GF-D8 (cell line): ENCODE measurements at regions not wholly inside any gene's neighbourhood (a gene's known extent, or its start where the extent isn't known, plus 50 kb on each side); places are given as distances from the start of the nearest gene placed in this dataset.

Experiments
- DNase-seq: peaks from one replicate; lab custom pipeline; 2025; lab: John Stamatoyannopoulos, UW

DNA sequence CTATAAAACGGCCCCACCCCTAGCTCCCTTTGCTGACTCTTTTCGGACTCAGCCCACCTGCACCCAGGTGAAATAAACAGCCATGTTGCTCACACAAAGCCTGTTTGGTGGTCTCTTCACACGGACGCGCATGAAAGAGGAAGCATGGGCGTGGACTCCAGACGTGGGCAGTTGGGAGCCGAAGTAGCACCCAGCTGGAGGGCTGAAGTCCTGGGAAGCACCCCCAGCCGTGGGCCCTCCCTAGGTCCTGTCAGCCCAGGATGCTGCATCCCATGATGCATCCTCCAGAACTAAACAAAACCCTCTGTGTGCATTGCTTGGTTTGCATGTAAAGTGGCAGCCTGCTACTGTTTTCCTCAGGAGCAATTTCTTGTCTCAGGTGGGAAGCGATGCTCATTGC is 62.1 kb upstream of the CFAP46 start:
- no peak for DNase-seq

- no peak for DNase-seq
These were observed 60.8 kb upstream of the CFAP46 start for GRCh38 chr10:133003188-133003587.

GRCh38 chr10:133002685-133003084 is 60.3 kb upstream of the CFAP46 start:
- no peak for DNase-seq

GRCh38 chr10:133001114-133001513 is 58.7 kb upstream of the CFAP46 start:
- DNase-seq: no peak

- no peak for DNase-seq
These were observed 58.3 kb upstream of the CFAP46 start for GRCh38 chr10:133000648-133001047.

DNA sequence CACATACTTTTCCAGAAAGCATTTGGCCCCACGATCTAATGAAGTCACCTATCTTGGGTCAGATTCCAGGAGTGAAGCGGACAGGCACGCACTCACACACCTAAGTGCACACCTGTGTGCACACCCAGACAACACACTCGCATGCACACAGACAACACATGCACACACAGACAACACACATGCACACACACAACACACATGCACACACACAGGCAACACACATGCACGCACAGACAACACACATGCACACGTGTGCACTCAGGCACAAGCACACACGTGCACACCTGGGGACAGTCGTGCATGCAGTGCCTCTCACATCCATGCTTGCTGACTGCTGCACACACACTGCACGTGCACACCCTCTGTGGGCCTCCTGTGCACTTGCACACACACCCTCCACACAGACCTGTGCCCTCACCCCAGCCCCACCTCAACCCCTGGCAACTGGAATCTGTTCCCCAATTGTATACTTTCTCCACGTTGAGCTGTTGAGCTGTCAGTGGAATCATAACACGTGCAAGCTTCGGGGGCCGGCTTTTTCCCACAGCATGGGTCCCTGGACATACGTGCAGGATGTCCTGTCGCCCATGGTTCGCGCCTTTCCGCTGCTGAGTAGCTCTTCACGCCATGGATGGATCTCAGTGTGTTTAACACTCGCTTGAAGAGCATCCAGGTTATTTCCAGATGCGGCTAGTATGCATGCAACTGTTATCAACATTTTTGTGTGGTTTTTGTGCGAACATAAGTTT is 55.3 kb upstream of the CFAP46 start:
- no peak for DNase-seq

GRCh38 chr10:132996603-132997343 is 54.4 kb upstream of the CFAP46 start:
- no peak for DNase-seq

GRCh38 chr10:132995909-132996602 is 53.7 kb upstream of the CFAP46 start:
- no peak for DNase-seq

DNA sequence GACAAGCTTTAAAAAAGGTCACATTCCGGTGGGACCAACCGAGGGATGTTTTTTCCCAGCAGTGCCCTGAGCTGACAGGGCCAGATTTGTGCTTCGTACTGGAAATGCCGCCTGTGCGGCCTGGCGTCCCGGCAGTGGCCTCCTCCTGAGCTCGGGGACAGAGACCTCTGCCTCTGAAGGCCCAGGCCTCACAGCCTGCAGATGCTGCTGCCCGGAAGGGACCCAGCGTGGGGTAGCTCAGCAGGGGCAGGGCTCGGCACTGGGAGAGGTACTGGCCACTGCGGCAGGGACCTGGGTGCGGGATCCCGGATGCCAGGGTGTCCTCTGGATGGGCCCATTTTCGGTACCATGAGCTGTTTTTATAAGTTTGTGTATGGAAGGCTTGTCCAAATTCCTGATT is 52.4 kb upstream of the CFAP46 start:
- no peak for DNase-seq

DNA sequence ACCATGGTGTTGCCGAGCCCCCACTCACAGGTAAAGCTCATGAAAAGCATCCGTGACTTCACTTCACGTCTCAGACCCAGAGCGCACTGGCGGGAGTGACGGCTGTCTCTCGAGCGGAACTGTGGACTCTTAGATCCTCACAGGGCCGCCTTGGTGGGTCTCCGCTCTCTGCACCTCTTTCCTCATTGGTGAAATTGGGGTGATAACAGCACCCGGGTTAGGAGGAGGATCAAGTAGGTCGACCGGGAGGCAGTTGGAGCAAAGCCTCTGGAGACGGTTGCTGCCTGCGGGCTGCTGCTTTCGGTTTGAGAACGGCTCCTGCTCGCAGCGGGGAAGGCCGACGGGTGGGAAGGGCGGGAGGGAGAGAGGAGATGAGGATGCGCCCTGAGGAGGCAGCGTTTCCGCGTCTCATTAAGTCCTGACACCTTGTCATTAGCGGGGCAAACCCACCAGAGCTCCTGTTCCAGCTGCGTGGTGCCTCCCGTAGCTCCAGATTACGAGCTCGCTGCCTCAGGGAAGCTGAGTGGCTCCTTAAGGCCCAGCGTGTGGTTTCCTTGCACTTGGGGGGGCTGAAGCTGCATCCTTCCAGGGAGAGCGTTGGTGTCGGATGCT is 51.9 kb upstream of the CFAP46 start:
- DNase-seq: no peak

DNA sequence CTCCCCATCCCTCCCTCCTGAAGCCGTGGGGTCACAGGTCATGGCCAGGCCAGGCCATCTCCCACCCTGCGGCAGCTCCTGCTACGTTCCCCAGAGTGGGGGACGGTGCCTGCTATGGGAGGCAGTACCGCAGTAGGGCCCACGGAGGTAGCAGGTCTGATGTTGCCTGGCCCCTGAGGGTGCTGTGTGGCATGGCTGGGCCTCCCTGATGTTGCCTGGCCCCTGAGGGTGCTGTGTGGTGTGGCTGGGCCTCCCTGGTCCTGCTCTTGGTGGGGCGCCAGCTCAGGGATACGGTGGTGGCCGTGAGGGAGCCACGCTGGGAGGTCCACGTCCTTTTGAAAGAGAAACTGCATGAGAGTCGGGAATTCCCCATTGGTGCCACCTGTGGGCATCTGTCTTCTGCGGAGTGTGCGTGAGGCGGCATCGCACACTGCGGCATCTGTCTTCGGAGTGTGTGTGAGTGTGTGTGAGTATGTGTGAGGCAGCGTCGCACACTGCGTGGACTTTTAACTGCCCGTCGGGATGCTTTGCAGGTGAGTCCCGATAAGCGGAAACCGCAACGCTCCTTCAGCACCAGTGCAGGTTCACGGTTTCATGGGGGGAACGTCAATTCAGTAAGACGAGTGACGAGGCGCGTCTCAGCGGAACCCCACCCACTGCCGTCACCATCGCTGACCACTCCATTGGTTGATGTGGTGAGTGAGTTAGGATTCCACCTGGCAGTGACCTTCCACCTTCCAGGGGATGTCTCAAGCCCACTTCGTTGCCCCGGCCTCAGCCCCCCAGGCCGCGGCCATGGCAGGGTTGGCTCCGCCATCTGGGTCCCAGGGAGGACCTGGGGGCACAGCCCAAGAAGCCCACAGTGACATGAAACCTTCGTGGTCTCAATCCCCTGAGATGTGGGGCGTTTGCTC is 51.2 kb upstream of the CFAP46 start:
- DNase-seq: no peak

DNA sequence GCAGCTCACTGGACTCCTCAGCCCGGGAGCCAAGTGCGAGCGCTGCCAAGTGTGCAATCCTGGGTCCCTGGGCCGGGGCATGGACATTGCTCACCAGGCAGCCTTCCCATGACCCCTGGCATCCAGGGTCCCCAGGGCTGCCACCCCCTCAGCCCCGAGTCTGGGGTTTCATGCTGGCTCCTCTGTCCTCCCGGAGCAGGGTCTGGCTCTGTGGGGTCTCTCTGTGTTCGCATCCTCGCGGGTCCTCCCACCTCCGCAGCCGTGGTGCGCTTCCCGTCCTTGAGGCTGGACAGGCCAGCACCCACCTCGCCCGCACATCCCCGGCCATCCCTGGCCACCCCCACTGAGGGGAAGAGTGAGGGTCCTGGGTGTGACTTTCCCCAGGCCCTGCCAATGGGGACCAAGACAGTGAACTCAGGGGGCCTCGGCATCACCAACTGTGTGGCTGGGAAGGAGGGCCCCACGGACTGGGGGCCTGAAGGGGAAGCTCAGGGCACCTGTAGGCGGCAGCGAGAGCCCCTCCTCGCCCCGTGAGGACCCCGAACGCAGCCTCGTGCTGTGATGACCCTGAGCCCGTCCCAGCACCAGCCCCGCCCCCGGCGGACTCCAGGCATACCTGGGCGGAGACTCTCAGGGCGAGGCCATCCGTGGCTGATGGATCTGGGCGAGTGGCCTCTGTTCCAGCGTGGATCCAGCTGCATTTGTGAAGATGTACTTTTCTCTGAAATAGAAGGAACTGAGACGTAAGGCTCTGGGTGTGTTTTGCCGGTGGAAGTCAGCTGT is 50.3 kb upstream of the CFAP46 start:
- no peak for DNase-seq
